GM12891 (cell line): ENCODE measurements at regions not wholly inside any gene's neighbourhood (a gene's known extent, or its start where the extent isn't known, plus 50 kb on each side); places are given as distances from the start of the nearest gene placed in this dataset.

ENCODE experiments used
- DNase-seq: peaks from one replicate; pipeline ENCODE4 v3.0.0; 2011; ENCODE audit warnings: low spot score; ENCODE audit not compliant: insufficient read length
- FAIRE-seq: peaks from 2 replicates; lab custom pipeline; 2011; peaks lifted over from hg19 to GRCh38; lab: Jason Lieb, UNC
- PAX5 ChIP-seq: IDR thresholded peaks from 2 replicates; pipeline ENCODE4 v1.6.1; 2011; ENCODE audit warnings: low read length, moderate library complexity, mild to moderate bottlenecking; ENCODE audit not compliant: insufficient read depth, severe bottlenecking
- POLR2A ChIP-seq: IDR thresholded peaks from 2 replicates; pipeline ENCODE4 v1.6.1; 2011; ENCODE audit warnings: low read depth, low read length, control low read depth
- POLR2AphosphoS5 ChIP-seq: IDR thresholded peaks from 2 replicates; pipeline ENCODE4 v1.6.1; 2011; ENCODE audit warnings: low read depth, low read length, control low read depth
- POU2F2 ChIP-seq: IDR thresholded peaks from 2 replicates; pipeline ENCODE4 v1.6.1; 2011; ENCODE audit warnings: low read depth, mild to moderate bottlenecking, control low read depth, low read length, moderate library complexity
- SPI1 ChIP-seq: IDR thresholded peaks from 2 replicates; pipeline ENCODE4 v1.6.1; 2011; ENCODE audit warnings: low read depth, low read length, control low read depth
- TAF1 ChIP-seq: IDR thresholded peaks from 2 replicates; pipeline ENCODE4 v1.6.1; 2011; ENCODE audit warnings: low read depth, low read length, control low read depth

- FAIRE-seq (no peak), DNase-seq (no peak)
- TF ChIP-seq POU2F2: no peak
- no peak for TF ChIP-seq POLR2A
- no peak for TF ChIP-seq PAX5
- no peak for TF ChIP-seq TAF1
- TF ChIP-seq POLR2AphosphoS5: no peak
- TF ChIP-seq SPI1: no peak
Observed at GRCh38 chr3:188082450-188082849, 71.5 kb upstream of the LPP start.

GRCh38 chr3:188083011-188083410, 70.9 kb upstream of the LPP start:
- no peak for TF ChIP-seq TAF1
- no peak for TF ChIP-seq SPI1
- TF ChIP-seq PAX5: no peak
- no peak for TF ChIP-seq POLR2AphosphoS5
- TF ChIP-seq POLR2A: no peak
- TF ChIP-seq POU2F2: no peak
- FAIRE-seq (no peak), DNase-seq (no peak)

GRCh38 chr3:188084752-188085583, 69.0 kb upstream of the LPP start:
- DNase-seq (no peak), FAIRE-seq (no peak)
- TF ChIP-seq POLR2AphosphoS5: no peak
- TF ChIP-seq POU2F2: no peak
- no peak for TF ChIP-seq TAF1
- TF ChIP-seq PAX5: no peak
- no peak for TF ChIP-seq SPI1
- no peak for TF ChIP-seq POLR2A

- TF ChIP-seq SPI1 (no peak), TAF1 (no peak), POLR2A (no peak), POU2F2 (no peak), PAX5 (no peak), POLR2AphosphoS5 (no peak)
- FAIRE-seq (no peak), DNase-seq (no peak)
Observed at GRCh38 chr3:188085584-188086560, 68.1 kb upstream of the LPP start.

- no peak for FAIRE-seq
- no peak for TF ChIP-seq TAF1
- no peak for TF ChIP-seq SPI1
- no peak for TF ChIP-seq POU2F2
- TF ChIP-seq PAX5: no peak
- no peak for TF ChIP-seq POLR2AphosphoS5
- TF ChIP-seq POLR2A: no peak
- DNase-seq: no peak
Observed at GRCh38 chr3:188088948-188089685, 64.8 kb upstream of the LPP start.

GRCh38 chr3:188090620-188091309, 63.2 kb upstream of the LPP start:
- DNase-seq: no peak
- no peak for FAIRE-seq
- TF ChIP-seq SPI1 (no peak), TAF1 (no peak), POU2F2 (no peak), PAX5 (no peak), POLR2A (no peak), POLR2AphosphoS5 (no peak)

- FAIRE-seq (no peak), DNase-seq (no peak)
- TF ChIP-seq POLR2A: no peak
- no peak for TF ChIP-seq POLR2AphosphoS5
- TF ChIP-seq SPI1: no peak
- TF ChIP-seq POU2F2: no peak
- no peak for TF ChIP-seq PAX5
- TF ChIP-seq TAF1: no peak
Observed at GRCh38 chr3:188091746-188092145, 62.2 kb upstream of the LPP start.

- TF ChIP-seq POLR2AphosphoS5 (no peak), PAX5 (no peak), TAF1 (no peak), POLR2A (no peak), POU2F2 (no peak)
- FAIRE-seq (no peak), DNase-seq (no peak)
Observed at GRCh38 chr3:188092648-188093047, 61.3 kb upstream of the LPP start.

- TF ChIP-seq SPI1 (no peak), POU2F2 (no peak), TAF1 (no peak), PAX5 (no peak), POLR2AphosphoS5 (no peak), POLR2A (no peak)
- FAIRE-seq: no peak
Observed at GRCh38 chr3:188095431-188095830, 58.5 kb upstream of the LPP start.

More at GRCh38 chr3:188095431-188095830, 58.5 kb upstream of the LPP start:
- DNase-seq: no peak
